Forelimb muscle (tissue), 1 donor: ENCODE measurements at regions not wholly inside any gene's neighbourhood (a gene's known extent, or its start where the extent isn't known, plus 50 kb on each side); places are given as distances from the start of the nearest gene placed in this dataset.

ENCODE experiments used
- DNase-seq: peaks from one replicate; pipeline ENCODE4 v3.0.0-alpha.2; 2013; ENCODE audit warnings: low read depth

GRCh38 chr14:46290706-46291105, 360.9 kb downstream of the RPL10L start:
- DNase-seq: no peak

- no peak for DNase-seq
These were observed 371.8 kb downstream of the RPL10L start for GRCh38 chr14:46279776-46280175.

- DNase-seq: no peak
These were observed 372.3 kb downstream of the RPL10L start for GRCh38 chr14:46279327-46279726.

GRCh38 chr14:46259536-46259935, 392.0 kb downstream of the RPL10L start:
- DNase-seq: no peak

GRCh38 chr14:46256381-46256780, 395.2 kb downstream of the RPL10L start:
- no peak for DNase-seq

GRCh38 chr14:46250113-46250703, 401.4 kb downstream of the RPL10L start:
- no peak for DNase-seq

GRCh38 chr14:46248001-46248630, 403.5 kb downstream of the RPL10L start:
- no peak for DNase-seq

GRCh38 chr14:46245276-46245675, 406.3 kb downstream of the RPL10L start:
- DNase-seq: no peak

GRCh38 chr14:46233786-46234185, 417.8 kb downstream of the RPL10L start:
- DNase-seq: no peak

- no peak for DNase-seq
These were observed 421.0 kb downstream of the RPL10L start for GRCh38 chr14:46230540-46230939.

- no peak for DNase-seq
These were observed 435.8 kb downstream of the RPL10L start for GRCh38 chr14:46215801-46216200.

GRCh38 chr14:46198676-46199075, 452.9 kb downstream of the RPL10L start:
- no peak for DNase-seq

GRCh38 chr14:46197856-46198255, 453.7 kb downstream of the RPL10L start:
- no peak for DNase-seq
